ENCODE measurements at regions not wholly inside any gene's neighbourhood (a gene's known extent, or its start where the extent isn't known, plus 50 kb on each side); places are given as distances from the start of the nearest gene placed in this dataset.

DNA sequence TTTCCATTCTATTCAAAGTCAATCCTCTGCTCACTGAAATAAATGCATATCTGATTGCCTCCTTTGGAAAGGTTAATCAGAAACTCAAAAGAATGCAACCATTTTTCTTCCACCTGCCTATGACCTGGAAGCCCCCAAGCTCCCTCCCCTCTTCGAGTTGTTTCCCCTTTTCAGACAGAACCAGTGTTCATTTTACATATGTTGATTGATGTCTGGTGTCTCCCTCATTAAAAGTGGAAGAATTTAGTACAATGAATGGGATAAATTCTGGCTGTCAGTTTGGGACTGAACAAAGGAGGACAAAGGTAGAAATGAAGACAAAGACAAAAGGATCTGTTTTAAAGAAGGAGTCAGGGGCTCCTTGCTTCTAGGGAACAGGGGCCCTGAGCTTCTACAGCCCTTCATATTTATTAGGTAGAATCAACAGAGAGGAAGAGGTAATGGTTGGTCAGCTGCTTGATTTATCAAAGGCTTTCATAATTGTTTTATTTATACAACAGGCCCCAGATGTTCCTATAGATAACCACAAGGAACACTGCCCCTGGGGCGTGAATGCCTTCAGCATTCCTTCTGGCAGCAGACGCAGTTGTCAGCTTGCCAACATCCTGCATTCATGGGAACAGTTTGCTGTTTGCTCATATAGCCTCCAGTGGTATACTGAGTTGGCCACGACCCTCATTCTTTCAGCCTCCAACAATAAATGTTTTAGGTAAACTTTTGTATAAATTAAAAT lies 949.8 kb upstream of the LRATD1 start (continued):
- TF ChIP-seq TP53 (CRISPR knock-in tag; IDR thresholded peaks at IDR 0.05) (no peak), EP300 (IDR thresholded peaks at IDR 0.05) (no peak), NR3C1 (IDR thresholded peaks at IDR 0.05) (no peak)

GRCh38 chr2:13686262-13686661 lies 946.3 kb upstream of the LRATD1 start:
- Histone ChIP-seq H3K4me3 (no peak overlapping the region), H3K27ac (no peak overlapping the region), H3K4me1 (no peaks in the 10 kb centered on the region), H3K4me2 (no peak overlapping the region), H3K9me3 (peaks cover 35% of the 10 kb centered on the region)
- ChIA-PET CTCF (no interaction called here), POLR2A (no interaction called here)
- 0% methylated on average over 1 of the region's 1 CpG for WGBS (ENCODE audit: missing lambda C conversion rate)
- ATAC-seq (no peak), FAIRE-seq (no peak), DNase-seq (ENCODE audit: low read depth in 1 of 2, low spot score in 1 of 2) (no peak)
- no peak for TF ChIP-seq RCOR1 (IDR thresholded peaks at IDR 0.05; ENCODE audit: low read depth, low read length)
- no peak for TF ChIP-seq RAD21 (conservative IDR thresholded peaks at IDR 0.05 in 1 of 2, IDR thresholded peaks at IDR 0.05 in 1 of 2)
- TF ChIP-seq NFE2L2 (conservative IDR thresholded peaks at IDR 0.05; ENCODE audit: low read length) = no peak
- TF ChIP-seq RARB (CRISPR knock-in tag; IDR thresholded peaks at IDR 0.05) = no peak

GRCh38 chr2:13694673-13695072 lies 937.8 kb upstream of the LRATD1 start:
- H3K4me2 ChIP-seq = no peak overlapping the region
- H3K4me3 ChIP-seq = no peak overlapping the region
- DNase-seq (ENCODE audit: low read depth in 1 of 2, low spot score in 1 of 2) (no peak), FAIRE-seq (no peak), ATAC-seq (no peak)
- CTCF ChIA-PET = no interaction called here
- no peak overlapping the region for H3K27ac ChIP-seq
- H3K9me3 ChIP-seq = peaks cover 1% of the 10 kb centered on the region; the same call in 1 of the 3 replicates
- TF ChIP-seq MAFK (IDR thresholded peaks at IDR 0.05; ENCODE audit: partially characterized antibody) = peak; percentile 38
- TF ChIP-seq HOXA7 (CRISPR knock-in tag; IDR thresholded peaks at IDR 0.05) = no peak
- no peaks in the 10 kb centered on the region for H3K4me1 ChIP-seq
- POLR2A ChIA-PET = no interaction called here

DNA sequence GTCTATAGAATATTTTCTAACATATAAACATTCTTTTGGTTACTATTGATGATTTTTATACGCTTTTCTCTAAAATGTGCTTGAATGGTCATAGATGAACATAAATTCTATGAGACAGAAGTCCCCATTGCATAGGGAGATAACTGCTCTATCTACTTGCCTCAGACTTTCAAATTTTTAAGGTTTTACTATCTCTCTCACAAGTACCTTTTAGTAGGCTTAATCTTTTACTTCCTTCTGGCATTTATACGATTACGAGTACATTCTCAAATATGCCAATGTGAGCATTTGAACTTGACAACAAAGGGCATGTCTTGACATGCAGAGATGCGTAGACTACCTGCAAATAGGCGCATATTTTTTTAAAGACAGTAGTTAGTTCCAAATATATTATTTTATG lies 935.9 kb upstream of the LRATD1 start:
- no peak for ATAC-seq
- no peak overlapping the region for H3K4me2 ChIP-seq
- H3K9me3 ChIP-seq = no peaks in the 10 kb centered on the region; the same call in 2 of the 3 replicates
- H3K4me3 ChIP-seq = no peak overlapping the region
- 5% methylated on average over 5 of the region's 5 CpGs for WGBS (ENCODE audit: missing lambda C conversion rate)
- DNase-seq (ENCODE audit: low read depth in 1 of 2, low spot score in 1 of 2) = no peak
- H3K4me1 ChIP-seq = no peaks in the 10 kb centered on the region
- no peak overlapping the region for H3K27ac ChIP-seq
- POLR2A ChIA-PET = no interaction called here
- CTCF ChIA-PET = no interaction called here
- no peak for TF ChIP-seq HOXB5 (CRISPR knock-in tag; IDR thresholded peaks at IDR 0.05)
- TF ChIP-seq KDM1A (IDR thresholded peaks at IDR 0.05; ENCODE audit: low read depth) = no peak
- TF ChIP-seq NFE2L2 (conservative IDR thresholded peaks at IDR 0.05; ENCODE audit: low read length) = no peak
- TF ChIP-seq, protein P1, sequence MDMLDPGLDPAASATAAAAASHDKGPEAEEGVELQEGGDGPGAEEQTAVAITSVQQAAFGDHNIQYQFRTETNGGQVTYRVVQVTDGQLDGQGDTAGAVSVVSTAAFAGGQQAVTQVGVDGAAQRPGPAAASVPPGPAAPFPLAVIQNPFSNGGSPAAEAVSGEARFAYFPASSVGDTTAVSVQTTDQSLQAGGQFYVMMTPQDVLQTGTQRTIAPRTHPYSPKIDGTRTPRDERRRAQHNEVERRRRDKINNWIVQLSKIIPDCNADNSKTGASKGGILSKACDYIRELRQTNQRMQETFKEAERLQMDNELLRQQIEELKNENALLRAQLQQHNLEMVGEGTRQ (IDR thresholded peaks at IDR 0.05) = no peak
- TF ChIP-seq MYC (IDR thresholded peaks at IDR 0.05; ENCODE audit: borderline replicate concordance, low read length) = no peak
- TF ChIP-seq CEBPB (IDR thresholded peaks at IDR 0.05) = no peak
- no peak for TF ChIP-seq EHF (CRISPR knock-in tag; IDR thresholded peaks at IDR 0.05)
- no peak for TF ChIP-seq HDAC2 (IDR thresholded peaks at IDR 0.05)
- TF ChIP-seq GATA3 (IDR thresholded peaks at IDR 0.05; ENCODE audit: borderline replicate concordance) = no peak
- TF ChIP-seq, protein P2, sequence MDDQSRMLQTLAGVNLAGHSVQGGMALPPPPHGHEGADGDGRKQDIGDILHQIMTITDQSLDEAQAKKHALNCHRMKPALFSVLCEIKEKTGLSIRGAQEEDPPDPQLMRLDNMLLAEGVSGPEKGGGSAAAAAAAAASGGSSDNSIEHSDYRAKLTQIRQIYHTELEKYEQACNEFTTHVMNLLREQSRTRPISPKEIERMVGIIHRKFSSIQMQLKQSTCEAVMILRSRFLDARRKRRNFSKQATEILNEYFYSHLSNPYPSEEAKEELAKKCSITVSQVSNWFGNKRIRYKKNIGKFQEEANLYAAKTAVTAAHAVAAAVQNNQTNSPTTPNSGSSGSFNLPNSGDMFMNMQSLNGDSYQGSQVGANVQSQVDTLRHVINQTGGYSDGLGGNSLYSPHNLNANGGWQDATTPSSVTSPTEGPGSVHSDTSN (IDR thresholded peaks at IDR 0.05) = no peak
- no peak for TF ChIP-seq POLR2A (IDR thresholded peaks at IDR 0.05; ENCODE audit: low read length)
- no peak for TF ChIP-seq PHF8 (IDR thresholded peaks at IDR 0.05; ENCODE audit: borderline replicate concordance, low read depth)
- TF ChIP-seq SMC3 (IDR thresholded peaks at IDR 0.05) = no peak
- TF ChIP-seq FOSL2 (IDR thresholded peaks at IDR 0.05) = no peak
- TF ChIP-seq FOSL2 (CRISPR knock-in tag; IDR thresholded peaks at IDR 0.05) = no peak
- no peak for TF ChIP-seq EHMT2 (IDR thresholded peaks at IDR 0.05; ENCODE audit: low read depth)
- TF ChIP-seq CTCF (IDR thresholded peaks at IDR 0.05) = no peak
- no peak for TF ChIP-seq RARB (CRISPR knock-in tag; IDR thresholded peaks at IDR 0.05)
- FAIRE-seq = no peak

All from A549 (cell line).